Suprapubic skin (tissue), 4 donors: ENCODE measurements at regions not wholly inside any gene's neighbourhood (a gene's known extent, or its start where the extent isn't known, plus 50 kb on each side); places are given as distances from the start of the nearest gene placed in this dataset.

Experiments
- DNase-seq, 2 donors: peaks; one replicate each; pipeline ENCODE4 v3.0.0-alpha.2; 2019; ENCODE audit warnings: low spot score in 2 of 2
- H3K27ac ChIP-seq: fragments of 200-600 bp; sonication (generic); one replicate; pipeline ENCODE4 v1.5.1; 2019
- H3K27me3 ChIP-seq: fragments of 200-600 bp; sonication (generic); one replicate; pipeline ENCODE4 v1.5.1; 2019
- H3K36me3 ChIP-seq: fragments of 200-600 bp; sonication (generic); one replicate; pipeline ENCODE4 v1.5.1; 2019
- H3K4me1 ChIP-seq: fragments of 200-600 bp; sonication (generic); one replicate; pipeline ENCODE4 v1.5.1; 2019
- H3K4me3 ChIP-seq: fragments of 200-600 bp; sonication (generic); one replicate; pipeline ENCODE4 v1.5.1; 2019; ENCODE audit warnings: mild to moderate bottlenecking
- H3K9me3 ChIP-seq: fragments of 200-600 bp; sonication (generic); one replicate; pipeline ENCODE4 v1.5.1; 2019
- CTCF ChIP-seq, 2 donors: fragments of 200-600 bp in 1 of 2; fragments of 450-650 bp in 1 of 2; sonication (generic) in 1 of 2; IDR thresholded peaks; one replicate each; pipeline ENCODE4 v1.5.1; 2016 to 2019; ENCODE audit warnings: antibody characterized with exemption in 2 of 2, mild to moderate bottlenecking in 1 of 2, moderate library complexity in 1 of 2
- EP300 ChIP-seq: sonication (generic); formaldehyde crosslinking; IDR thresholded peaks from one replicate; pipeline ENCODE4 v1.6.1; 2017; ENCODE audit warnings: antibody characterized with exemption
- POLR2A ChIP-seq, 2 donors: fragments of 450-650 bp; IDR thresholded peaks; one replicate each; pipeline ENCODE4 v1.6.1; 2017; ENCODE audit warnings: antibody characterized with exemption in 2 of 2, mild to moderate bottlenecking in 2 of 2, moderate library complexity in 2 of 2
- POLR2AphosphoS5 ChIP-seq, 3 donors: sonication (generic); formaldehyde crosslinking; IDR thresholded peaks; one replicate each; pipeline ENCODE4 v1.6.1; 2017; ENCODE audit warnings: antibody characterized with exemption in 3 of 3
- WGBS: methylation state at CpG from one replicate; pipeline ENCODE4 v1.1.5; 2018; 5-methylcytosine and 5-hydroxymethylcytosine counted together

GRCh38 chr6:66291905-66292304 lies 584.9 kb upstream of the EYS start:
- TF ChIP-seq POLR2A (IDR thresholded peaks at IDR 0.05) (no peak), EP300 (no peak), POLR2AphosphoS5 (IDR thresholded peaks at IDR 0.05) (no peak), CTCF (IDR thresholded peaks at IDR 0.05) (no peak)
- H3K27ac ChIP-seq: no peak overlapping the region
- H3K4me3 ChIP-seq: no peak overlapping the region
- no peak for DNase-seq
- no peaks in the 10 kb centered on the region for H3K9me3 ChIP-seq
- no peaks in the 10 kb centered on the region for H3K4me1 ChIP-seq
- H3K27me3 ChIP-seq: no peaks in the 10 kb centered on the region
- no peaks in the 10 kb centered on the region for H3K36me3 ChIP-seq
- WGBS: 86% methylated on average over 4 of the region's 4 CpGs

- no peak for DNase-seq
- TF ChIP-seq POLR2AphosphoS5 (IDR thresholded peaks at IDR 0.05): no peak
- TF ChIP-seq CTCF (IDR thresholded peaks at IDR 0.05): no peak
- TF ChIP-seq POLR2A (IDR thresholded peaks at IDR 0.05): no peak
- TF ChIP-seq EP300: no peak
- WGBS: 87% methylated on average over 2 of the region's 2 CpGs
- Histone ChIP-seq H3K4me1 (no peaks in the 10 kb centered on the region), H3K27me3 (no peaks in the 10 kb centered on the region), H3K36me3 (no peaks in the 10 kb centered on the region), H3K27ac (no peak overlapping the region), H3K9me3 (no peaks in the 10 kb centered on the region), H3K4me3 (no peak overlapping the region)
These were observed 582.9 kb upstream of the EYS start for GRCh38 chr6:66289889-66290288.

GRCh38 chr6:66278115-66278514 lies 571.1 kb upstream of the EYS start:
- Histone ChIP-seq H3K9me3 (no peaks in the 10 kb centered on the region), H3K4me1 (peaks cover 2% of the 10 kb centered on the region), H3K27me3 (no peaks in the 10 kb centered on the region), H3K27ac (no peak overlapping the region), H3K36me3 (no peaks in the 10 kb centered on the region), H3K4me3 (no peak overlapping the region)
- no peak for DNase-seq
- TF ChIP-seq CTCF (IDR thresholded peaks at IDR 0.05) (no peak), POLR2A (IDR thresholded peaks at IDR 0.05) (no peak), EP300 (no peak), POLR2AphosphoS5 (IDR thresholded peaks at IDR 0.05) (no peak)

- H3K27me3 ChIP-seq: no peaks in the 10 kb centered on the region
- H3K27ac ChIP-seq: no peak overlapping the region
- H3K36me3 ChIP-seq: no peaks in the 10 kb centered on the region
- H3K9me3 ChIP-seq: no peaks in the 10 kb centered on the region
- no peak for DNase-seq
- TF ChIP-seq CTCF (IDR thresholded peaks at IDR 0.05) (no peak), POLR2AphosphoS5 (IDR thresholded peaks at IDR 0.05) (no peak), EP300 (no peak), POLR2A (IDR thresholded peaks at IDR 0.05) (no peak)
- H3K4me3 ChIP-seq: no peak overlapping the region
- 61% methylated on average over 1 of the region's 1 CpG for WGBS
- peaks cover 2% of the 10 kb centered on the region for H3K4me1 ChIP-seq
These were observed 570.4 kb upstream of the EYS start for GRCh38 chr6:66277400-66277799.

GRCh38 chr6:66265737-66266136 lies 558.7 kb upstream of the EYS start:
- no peak for DNase-seq
- H3K4me1 ChIP-seq: no peaks in the 10 kb centered on the region
- no peaks in the 10 kb centered on the region for H3K27me3 ChIP-seq
- WGBS: 56% methylated on average over 1 of the region's 1 CpG
- TF ChIP-seq POLR2A (IDR thresholded peaks at IDR 0.05): no peak
- no peak for TF ChIP-seq EP300
- TF ChIP-seq POLR2AphosphoS5 (IDR thresholded peaks at IDR 0.05): no peak
- no peak for TF ChIP-seq CTCF (IDR thresholded peaks at IDR 0.05)
- H3K27ac ChIP-seq: no peak overlapping the region
- no peaks in the 10 kb centered on the region for H3K9me3 ChIP-seq
- H3K36me3 ChIP-seq: no peaks in the 10 kb centered on the region
- H3K4me3 ChIP-seq: no peak overlapping the region
